Ishikawa (cell line): ENCODE measurements at regions not wholly inside any gene's neighbourhood (a gene's known extent, or its start where the extent isn't known, plus 50 kb on each side); places are given as distances from the start of the nearest gene placed in this dataset.

ENCODE experiments used
- CEBPB ChIP-seq: IDR thresholded peaks from 2 replicates; pipeline ENCODE4 v1.6.1; 2012
- CREB1 ChIP-seq: IDR thresholded peaks from 2 replicates; pipeline ENCODE4 v1.6.1; 2012; ENCODE audit warnings: low read depth
- EGR1 ChIP-seq: IDR thresholded peaks from 2 replicates; pipeline ENCODE4 v1.6.1; 2012
- EP300 ChIP-seq: IDR thresholded peaks from 2 replicates; pipeline ENCODE4 v1.6.1; 2012; ENCODE audit warnings: borderline replicate concordance
- FOXM1 ChIP-seq: IDR thresholded peaks from 2 replicates; pipeline ENCODE4 v1.6.1; 2012; ENCODE audit warnings: low read depth, borderline replicate concordance
- MAX ChIP-seq: IDR thresholded peaks from 2 replicates; pipeline ENCODE4 v1.6.1; 2012
- NFIC ChIP-seq: IDR thresholded peaks from 2 replicates; pipeline ENCODE4 v1.6.1; 2012
- RAD21 ChIP-seq: IDR thresholded peaks from 2 replicates; pipeline ENCODE4 v1.6.1; 2012; ENCODE audit warnings: low read depth
- TAF1 ChIP-seq: IDR thresholded peaks from 2 replicates; pipeline ENCODE4 v1.6.1; 2012; ENCODE audit warnings: low read depth, mild to moderate bottlenecking
- TCF12 ChIP-seq: IDR thresholded peaks from 2 replicates; pipeline ENCODE4 v1.6.1; 2012; ENCODE audit warnings: low read depth
- TEAD4 ChIP-seq: IDR thresholded peaks from 2 replicates; pipeline ENCODE4 v1.6.1; 2012
- USF1 ChIP-seq: IDR thresholded peaks from 2 replicates; pipeline ENCODE4 v1.6.1; 2012
- YY1 ChIP-seq: IDR thresholded peaks from 2 replicates; pipeline ENCODE4 v1.6.1; 2012; ENCODE audit warnings: low read depth
- ZBTB7A ChIP-seq: IDR thresholded peaks from 2 replicates; pipeline ENCODE4 v1.6.1; 2012; ENCODE audit warnings: low read depth
- TF ChIP-seq, protein P1 (sequence below): IDR thresholded peaks from 2 replicates; pipeline ENCODE4 v1.6.1; 2012; ENCODE audit warnings: low read depth, mild to moderate bottlenecking

DNA sequence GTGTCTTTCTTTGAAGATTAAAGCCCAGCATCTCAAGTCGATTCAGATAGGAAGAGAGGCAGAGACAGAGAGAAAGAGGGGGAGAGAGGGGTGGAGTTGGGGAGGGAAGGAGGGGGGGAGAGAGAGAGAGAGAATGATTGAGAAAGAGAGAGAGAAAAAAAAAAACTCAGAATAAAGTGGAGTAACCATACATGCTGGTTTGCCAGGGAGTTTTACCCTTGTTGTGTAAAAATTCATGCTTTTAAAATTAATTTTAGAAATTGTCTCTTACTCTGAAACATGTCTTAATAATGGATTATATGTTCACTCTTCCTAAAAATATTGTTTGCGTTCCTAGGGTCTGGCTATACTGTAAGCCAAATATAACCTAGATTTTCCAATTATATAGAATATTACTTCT, 908.5 kb downstream of the DSC3 start:
- TF ChIP-seq TCF12 (no peak), YY1 (no peak), TEAD4 (no peak), ZBTB7A (no peak), EGR1 (no peak), TAF1 (no peak), EP300 (no peak), CEBPB (no peak), NFIC (no peak)
- TF ChIP-seq, protein P1, sequence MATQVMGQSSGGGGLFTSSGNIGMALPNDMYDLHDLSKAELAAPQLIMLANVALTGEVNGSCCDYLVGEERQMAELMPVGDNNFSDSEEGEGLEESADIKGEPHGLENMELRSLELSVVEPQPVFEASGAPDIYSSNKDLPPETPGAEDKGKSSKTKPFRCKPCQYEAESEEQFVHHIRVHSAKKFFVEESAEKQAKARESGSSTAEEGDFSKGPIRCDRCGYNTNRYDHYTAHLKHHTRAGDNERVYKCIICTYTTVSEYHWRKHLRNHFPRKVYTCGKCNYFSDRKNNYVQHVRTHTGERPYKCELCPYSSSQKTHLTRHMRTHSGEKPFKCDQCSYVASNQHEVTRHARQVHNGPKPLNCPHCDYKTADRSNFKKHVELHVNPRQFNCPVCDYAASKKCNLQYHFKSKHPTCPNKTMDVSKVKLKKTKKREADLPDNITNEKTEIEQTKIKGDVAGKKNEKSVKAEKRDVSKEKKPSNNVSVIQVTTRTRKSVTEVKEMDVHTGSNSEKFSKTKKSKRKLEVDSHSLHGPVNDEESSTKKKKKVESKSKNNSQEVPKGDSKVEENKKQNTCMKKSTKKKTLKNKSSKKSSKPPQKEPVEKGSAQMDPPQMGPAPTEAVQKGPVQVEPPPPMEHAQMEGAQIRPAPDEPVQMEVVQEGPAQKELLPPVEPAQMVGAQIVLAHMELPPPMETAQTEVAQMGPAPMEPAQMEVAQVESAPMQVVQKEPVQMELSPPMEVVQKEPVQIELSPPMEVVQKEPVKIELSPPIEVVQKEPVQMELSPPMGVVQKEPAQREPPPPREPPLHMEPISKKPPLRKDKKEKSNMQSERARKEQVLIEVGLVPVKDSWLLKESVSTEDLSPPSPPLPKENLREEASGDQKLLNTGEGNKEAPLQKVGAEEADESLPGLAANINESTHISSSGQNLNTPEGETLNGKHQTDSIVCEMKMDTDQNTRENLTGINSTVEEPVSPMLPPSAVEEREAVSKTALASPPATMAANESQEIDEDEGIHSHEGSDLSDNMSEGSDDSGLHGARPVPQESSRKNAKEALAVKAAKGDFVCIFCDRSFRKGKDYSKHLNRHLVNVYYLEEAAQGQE: no peak

GRCh38 chr18:30132959-30133358, 909.6 kb downstream of the DSC3 start:
- TF ChIP-seq, protein P1: no peak
- TF ChIP-seq ZBTB7A (no peak), MAX (no peak), USF1 (no peak), CEBPB (no peak), NFIC (no peak), YY1 (no peak), EP300 (no peak), CREB1 (no peak), FOXM1 (no peak), TCF12 (no peak), EGR1 (no peak), RAD21 (no peak), TAF1 (no peak), TEAD4 (no peak)

GRCh38 chr18:30121397-30121796, 921.1 kb downstream of the DSC3 start:
- TF ChIP-seq, protein P1: no peak
- no peak for TF ChIP-seq YY1
- no peak for TF ChIP-seq CREB1
- no peak for TF ChIP-seq RAD21
- no peak for TF ChIP-seq TCF12
- TF ChIP-seq FOXM1: no peak
- no peak for TF ChIP-seq MAX
- no peak for TF ChIP-seq USF1
- TF ChIP-seq ZBTB7A: no peak

DNA sequence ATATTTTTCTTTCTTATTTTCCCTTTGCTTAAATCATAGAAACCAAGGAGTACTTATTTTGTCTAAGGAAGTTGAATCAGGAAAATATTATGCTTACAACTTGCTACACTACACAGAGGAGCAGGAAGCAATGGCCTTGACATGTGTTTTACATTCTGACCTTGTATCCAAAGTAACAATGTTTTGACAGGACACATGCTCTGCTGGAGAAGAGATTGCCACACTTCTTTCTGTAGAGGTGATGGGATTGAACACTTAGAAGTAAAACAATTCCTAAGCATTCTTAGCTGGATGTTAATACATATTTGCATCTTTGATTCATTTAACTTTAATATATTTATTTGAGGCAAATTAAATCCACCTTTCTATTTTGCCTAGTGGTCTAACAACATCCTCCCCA, 929.1 kb downstream of the DSC3 start:
- TF ChIP-seq, protein P1: no peak
- TF ChIP-seq TCF12 (no peak), FOXM1 (no peak), TEAD4 (no peak), CEBPB (no peak), TAF1 (no peak), CREB1 (no peak), ZBTB7A (no peak), RAD21 (no peak), EP300 (no peak), YY1 (no peak)
